IPS DF 19.7 (cell line): ENCODE measurements at regions not wholly inside any gene's neighbourhood (a gene's known extent, or its start where the extent isn't known, plus 50 kb on each side); places are given as distances from the start of the nearest gene placed in this dataset.
"Not testable (repeated sequence)": the region's sequence is repeated elsewhere in the genome, so short reads cannot be mapped to it uniquely, and the experiment has no call there.

Source experiments
- DNase-seq: peaks from one replicate; pipeline ENCODE4 v3.0.0-alpha.2; 2013; ENCODE audit warnings: low read depth, low spot score

DNA sequence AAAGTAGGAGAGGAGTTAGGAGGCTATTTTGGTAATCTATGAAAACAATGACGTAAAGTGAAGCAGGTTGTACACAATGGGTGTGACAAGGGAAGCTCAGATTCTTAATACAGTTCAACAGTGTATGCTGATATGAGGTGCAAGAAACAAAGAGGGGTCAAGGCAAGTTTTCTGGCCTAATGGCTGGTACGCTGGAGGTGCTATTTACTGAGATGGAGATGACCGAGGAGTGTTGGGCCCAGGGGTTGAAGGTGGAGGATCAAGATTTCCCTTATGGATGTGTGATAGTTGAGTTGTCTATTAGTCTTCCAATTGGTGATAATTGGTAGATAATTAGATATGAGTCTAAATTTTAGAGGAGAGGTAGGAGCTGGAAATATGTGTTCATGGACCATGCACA lies 194.0 kb downstream of the FOXD4L6 start:
- DNase-seq: not testable (repeated sequence)

DNA sequence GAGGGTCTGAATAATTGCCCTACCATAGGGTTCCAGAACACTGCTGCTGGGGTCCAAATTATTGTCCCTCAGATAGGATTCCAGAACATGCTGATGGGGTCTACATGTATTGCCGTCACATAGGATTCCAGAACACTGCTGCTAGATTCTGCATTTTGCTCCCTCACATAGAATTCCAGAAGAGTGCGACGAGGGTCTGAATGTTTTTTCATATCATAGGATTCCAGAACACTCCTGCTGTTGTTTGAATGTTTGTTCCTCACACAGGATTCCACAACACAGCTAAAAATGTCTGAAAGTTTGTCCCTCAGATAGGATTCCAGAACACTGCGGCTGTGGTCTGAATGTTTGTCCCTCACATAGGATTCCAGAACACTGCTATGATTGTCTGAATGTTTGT lies 198.1 kb downstream of the FOXD4L6 start:
- not testable (repeated sequence) for DNase-seq

DNA sequence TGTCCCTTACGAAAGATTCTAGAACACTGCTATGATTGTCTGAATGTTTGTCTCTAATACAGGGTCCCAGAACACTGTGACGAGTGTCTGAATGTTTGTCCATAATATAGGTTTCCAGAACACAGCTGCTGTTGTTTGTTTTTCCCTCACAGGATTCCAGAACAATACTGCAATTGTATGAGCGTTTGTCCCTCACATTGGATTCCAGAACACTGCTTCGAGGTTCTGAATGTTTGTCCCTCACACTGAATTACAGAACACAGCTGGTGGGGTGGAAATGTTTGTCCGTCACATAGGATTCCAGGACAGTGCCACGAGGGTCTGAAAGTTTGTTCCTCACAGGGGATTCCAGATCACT lies 199.0 kb downstream of the FOXD4L6 start:
- DNase-seq: not testable (repeated sequence)

DNA sequence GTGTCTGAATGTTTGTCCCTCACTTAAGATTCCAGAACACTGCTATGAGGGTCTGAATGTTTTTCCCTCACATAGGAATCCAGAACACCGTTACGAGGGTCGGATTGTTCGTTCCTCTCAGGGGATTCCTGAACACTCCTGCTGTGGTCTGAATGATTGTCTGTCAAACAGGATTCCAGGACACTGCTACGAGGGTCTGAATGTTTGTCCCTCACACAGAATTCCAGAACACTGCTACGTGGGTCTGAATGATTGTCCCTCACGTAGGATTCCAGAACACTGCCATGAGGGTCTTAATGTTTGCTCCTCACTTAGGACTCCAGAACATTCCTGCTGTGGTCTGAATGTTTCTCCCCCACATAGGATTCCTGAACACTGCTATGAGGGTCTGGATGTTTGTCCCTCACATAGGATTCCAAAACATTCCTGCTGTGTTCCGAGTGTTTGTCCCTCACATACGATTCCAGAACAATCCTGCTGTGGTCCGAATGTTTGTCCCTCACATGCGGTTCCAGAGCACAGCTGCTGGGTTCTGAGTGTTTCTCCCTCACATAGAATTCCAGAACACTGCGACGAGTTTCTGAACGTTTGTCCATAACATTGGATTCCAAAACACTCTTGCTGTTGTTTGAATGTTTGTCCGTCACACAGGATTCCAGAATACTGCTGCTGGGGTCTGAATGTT lies 199.5 kb downstream of the FOXD4L6 start:
- no peak for DNase-seq

- no peak for DNase-seq
Measured at GRCh38 chr9:40927851-40928802, 200.4 kb downstream of the FOXD4L6 start.

- DNase-seq: no peak
Measured at GRCh38 chr9:40927260-40927631, 201.2 kb downstream of the FOXD4L6 start.

DNA sequence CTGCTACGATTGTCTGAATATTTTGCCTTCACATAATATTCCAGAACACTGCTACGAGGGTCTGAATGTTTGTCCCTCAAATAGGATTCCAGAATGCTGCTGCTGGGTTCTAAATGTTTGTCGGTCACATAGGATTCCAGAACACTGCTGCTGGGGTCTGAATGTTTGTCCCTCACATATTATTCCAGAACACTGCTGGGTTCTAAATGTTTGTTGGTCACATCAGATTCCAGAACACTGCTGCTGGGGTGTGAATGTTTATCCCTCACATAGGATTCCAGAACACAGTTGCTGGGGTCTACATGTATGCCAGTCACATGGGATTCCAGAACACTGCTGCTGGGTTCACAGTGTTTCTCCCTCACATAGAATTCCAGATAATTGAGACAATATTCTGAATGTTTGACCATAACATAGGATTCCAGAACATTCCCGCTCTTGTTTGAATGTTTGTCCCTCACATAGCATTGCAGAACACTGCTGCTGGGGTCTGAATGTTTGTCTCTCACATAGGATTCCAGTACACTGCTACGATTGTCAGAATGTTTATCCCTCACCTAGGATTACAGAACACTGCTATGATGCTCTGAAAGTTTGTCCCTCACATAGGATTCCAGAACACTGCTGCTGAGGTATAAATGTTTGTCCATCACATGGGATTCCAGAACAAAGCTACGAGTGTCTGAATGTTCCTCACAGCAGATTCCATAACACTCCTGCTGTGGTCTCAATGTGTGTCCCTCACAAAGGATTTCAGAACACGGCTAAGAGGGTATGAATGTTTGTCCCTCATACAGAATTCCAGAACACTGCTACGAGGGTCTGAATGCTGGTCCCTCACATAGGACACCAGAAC lies 201.8 kb downstream of the FOXD4L6 start:
- no peak for DNase-seq

DNA sequence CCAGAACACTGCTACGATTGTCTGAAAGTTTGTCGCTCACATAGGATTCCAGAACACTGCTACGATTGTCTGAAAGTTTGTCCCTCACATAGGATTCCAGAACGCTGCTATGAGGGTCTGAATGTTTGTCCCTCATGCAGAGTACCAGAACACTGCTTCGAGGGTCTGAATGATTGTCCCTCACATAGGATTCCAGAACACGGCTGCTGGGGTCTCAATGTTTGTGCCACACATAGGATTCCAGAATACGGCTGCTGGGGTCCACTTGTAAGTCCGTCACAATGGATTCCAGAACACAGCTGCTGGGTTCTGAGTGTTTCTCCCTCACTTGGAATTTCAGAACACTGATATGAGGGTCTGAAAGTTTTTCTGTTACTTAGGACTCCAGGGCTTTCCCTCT lies 203.3 kb downstream of the FOXD4L6 start:
- DNase-seq: no peak

GRCh38 chr9:40916399-40916783 lies 212.1 kb downstream of the FOXD4L6 start:
- not testable (repeated sequence) for DNase-seq

DNA sequence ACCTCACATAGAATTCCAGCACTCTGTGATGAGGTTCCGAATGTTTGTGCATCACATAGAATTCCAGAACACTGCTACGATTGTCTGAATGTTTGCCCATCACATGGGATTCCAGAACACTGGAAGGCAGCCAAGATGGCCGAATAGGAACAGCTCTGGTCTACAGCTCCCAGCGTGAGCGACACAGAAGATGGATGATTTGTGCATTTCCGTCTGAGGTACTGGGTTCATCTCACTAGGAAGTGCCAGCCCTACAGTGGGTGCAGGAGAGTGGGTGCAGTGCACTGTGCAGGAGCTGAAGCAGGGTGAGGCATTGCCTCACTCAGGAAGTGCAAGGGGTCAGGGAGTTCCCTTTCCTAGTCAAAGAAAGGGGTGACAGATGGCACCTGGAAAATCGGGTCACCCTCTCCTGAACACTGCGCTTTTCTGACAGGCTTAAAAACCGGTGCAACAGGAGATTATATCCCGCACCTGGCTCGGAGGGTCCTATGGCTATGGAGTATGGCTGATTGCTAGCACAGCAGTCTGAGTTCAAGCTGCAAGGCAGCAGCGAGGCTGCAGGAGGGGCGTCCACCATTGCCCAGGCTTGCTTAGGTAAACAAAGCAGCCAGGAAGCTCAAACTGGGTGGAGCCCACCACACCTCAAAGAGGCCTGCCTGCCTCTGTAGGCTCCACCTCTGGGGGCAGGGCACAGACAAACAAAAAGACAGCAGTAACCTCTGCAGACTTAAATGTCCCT lies 212.7 kb downstream of the FOXD4L6 start:
- not testable (repeated sequence) for DNase-seq

DNA sequence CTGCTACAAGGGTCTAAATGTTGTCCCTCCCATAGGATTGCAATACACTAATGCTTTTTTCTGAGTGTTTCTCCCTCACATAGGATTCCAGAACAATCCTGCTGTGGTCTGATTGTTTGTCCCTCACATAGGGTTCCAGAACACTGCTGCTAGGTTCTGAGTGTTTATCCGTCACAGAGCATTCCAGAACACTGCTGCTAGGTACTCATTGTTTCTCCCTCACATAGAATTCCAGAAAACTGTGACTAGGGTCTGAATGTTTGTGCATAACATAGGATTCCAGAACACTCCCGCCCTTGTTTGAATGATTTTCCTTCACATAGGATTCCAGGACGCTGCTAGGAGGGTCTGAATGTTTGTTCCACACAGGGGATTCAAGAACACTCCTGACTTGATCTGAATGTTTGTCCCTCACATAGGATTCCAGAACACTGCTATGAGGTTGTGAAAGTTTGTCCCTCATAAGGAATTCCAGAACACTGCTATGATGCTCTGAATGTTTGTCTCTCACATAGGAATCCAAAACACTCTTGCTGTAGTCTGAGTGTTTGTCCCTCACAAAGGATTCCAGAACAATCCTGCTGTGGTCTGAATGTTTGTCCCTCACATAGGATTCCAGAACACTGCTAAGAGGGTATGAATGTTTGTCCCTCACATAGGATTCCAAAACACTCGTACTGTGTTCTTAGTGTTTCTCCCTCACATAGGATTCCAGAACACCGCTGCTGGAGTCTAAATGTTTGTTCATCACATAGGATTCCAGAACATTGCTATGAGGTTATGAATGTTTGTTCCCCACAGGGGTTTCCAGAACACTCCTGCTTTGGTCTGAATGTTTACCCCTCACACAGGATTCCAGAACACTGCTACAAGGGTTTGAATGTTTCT lies 213.5 kb downstream of the FOXD4L6 start:
- no peak for DNase-seq

- DNase-seq: no peak
Measured at GRCh38 chr9:40913928-40914673, 214.4 kb downstream of the FOXD4L6 start.

- DNase-seq: no peak
Measured at GRCh38 chr9:40913096-40913719, 215.3 kb downstream of the FOXD4L6 start.

GRCh38 chr9:40912679-40913078 lies 215.8 kb downstream of the FOXD4L6 start:
- DNase-seq: not testable (repeated sequence)

GRCh38 chr9:40911647-40912046 lies 216.8 kb downstream of the FOXD4L6 start:
- no peak for DNase-seq

- not testable (repeated sequence) for DNase-seq
Measured at GRCh38 chr9:40910995-40911394, 217.5 kb downstream of the FOXD4L6 start.

DNA sequence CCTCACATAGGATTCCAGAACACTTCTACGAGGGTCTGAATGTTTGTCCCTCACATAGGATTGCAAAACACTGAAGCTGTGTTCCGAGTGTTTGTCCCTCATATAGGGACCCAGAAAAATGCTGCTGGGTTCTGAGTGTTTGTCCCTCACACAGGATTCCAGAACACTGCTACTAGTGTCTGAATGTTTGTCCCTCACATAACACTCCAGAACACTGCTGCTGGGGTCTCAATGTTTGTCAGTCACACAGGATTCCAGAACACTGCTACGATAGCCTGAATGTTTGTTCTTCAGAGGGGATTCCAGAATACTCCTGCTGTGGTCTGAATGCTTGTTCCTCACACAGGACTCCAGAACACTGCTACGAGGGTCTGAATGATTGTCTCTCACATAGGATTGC lies 218.7 kb downstream of the FOXD4L6 start:
- DNase-seq: no peak

GRCh38 chr9:40909111-40909510 lies 219.4 kb downstream of the FOXD4L6 start:
- DNase-seq: not testable (repeated sequence)
